K562 (cell line): ENCODE measurements at regions not wholly inside any gene's neighbourhood (a gene's known extent, or its start where the extent isn't known, plus 50 kb on each side); places are given as distances from the start of the nearest gene placed in this dataset.

Experiments
- CEBPB ChIP-seq: fragments of 450-650 bp; IDR thresholded peaks from 2 replicates; pipeline ENCODE4 v1.6.1; 2016; ENCODE audit warnings: missing genetic modification characterization, missing compliant biosample characterization
- DMBX1 ChIP-seq: fragments of 250-450 bp; sonication (Bioruptor Pico); IDR thresholded peaks from 2 replicates; pipeline ENCODE4 v1.8.0; 2022; ENCODE audit warnings: inconsistent platforms, mild to moderate bottlenecking, moderate library complexity, borderline replicate concordance
- GMEB1 ChIP-seq: fragments of 250-450 bp; sonication (Bioruptor Pico); IDR thresholded peaks from 2 replicates; pipeline ENCODE4 v1.4.0; 2020; ENCODE audit warnings: mild to moderate bottlenecking
- GTF2E2 ChIP-seq: fragments of 200-800 bp; sonication (Bioruptor generic); IDR thresholded peaks from 2 replicates; pipeline ENCODE4 v1.6.1; 2016; ENCODE audit warnings: missing genetic modification characterization, missing compliant biosample characterization
- GTF2F1 ChIP-seq: IDR thresholded peaks from 2 replicates; pipeline ENCODE4 v1.6.1; 2011; ENCODE audit warnings: low read depth, low read length, improper control_type of control experiment
- HMG20A ChIP-seq: fragments of 450-650 bp; formaldehyde crosslinking; conservative IDR thresholded peaks from 2 replicates; pipeline ENCODE4 v1.4.0; 2020; ENCODE audit warnings: mild to moderate bottlenecking, mixed read lengths
- KLF13 ChIP-seq: fragments of 450-650 bp; IDR thresholded peaks from 2 replicates; pipeline ENCODE4 v1.6.1; 2016; ENCODE audit warnings: missing genetic modification characterization, low read depth, mild to moderate bottlenecking, missing compliant biosample characterization, moderate library complexity, borderline replicate concordance
- SREBF2 ChIP-seq: sonication (generic); formaldehyde crosslinking; IDR thresholded peaks from 2 replicates; pipeline ENCODE4 v1.4.0; 2020; ENCODE audit warnings: mild to moderate bottlenecking, missing genetic modification reagents
- TFAP4 ChIP-seq: sonication (generic); formaldehyde crosslinking; IDR thresholded peaks from 2 replicates; pipeline ENCODE4 v1.8.0; 2022; ENCODE audit warnings: missing genetic modification reagents, mild to moderate bottlenecking, moderate library complexity, borderline replicate concordance
- ZBTB40 ChIP-seq, 2 experiments: fragments of 450-650 bp in 1 of 2; sonication (generic) in 1 of 2; formaldehyde crosslinking in 1 of 2; IDR thresholded peaks; 2 replicates each; pipeline versions ENCODE4 v1.7.1 to v1.9.0; 2016 to 2022; ENCODE audit warnings: inconsistent platforms in 1 of 2, mild to moderate bottlenecking in 1 of 2, missing genetic modification reagents in 1 of 2
- ZNF184 ChIP-seq: sonication (generic); formaldehyde crosslinking; IDR thresholded peaks from 2 replicates; pipeline ENCODE4 v1.5.0; 2020; ENCODE audit warnings: missing genetic modification reagents
- ZNF197 ChIP-seq: fragments of 200-800 bp; sonication (Bioruptor generic); IDR thresholded peaks from 2 replicates; pipeline ENCODE4 v1.6.1; 2016; ENCODE audit warnings: low read depth, missing genetic modification characterization, missing compliant biosample characterization
- ZNF282 ChIP-seq: sonication (generic); formaldehyde crosslinking; IDR thresholded peaks from 2 replicates; pipeline ENCODE4 v1.8.1; 2023; ENCODE audit warnings: missing genetic modification reagents
- TF ChIP-seq, protein P1 (sequence below): sonication (generic); IDR thresholded peaks from 2 replicates; pipeline ENCODE4 v1.6.1; 2016

DNA sequence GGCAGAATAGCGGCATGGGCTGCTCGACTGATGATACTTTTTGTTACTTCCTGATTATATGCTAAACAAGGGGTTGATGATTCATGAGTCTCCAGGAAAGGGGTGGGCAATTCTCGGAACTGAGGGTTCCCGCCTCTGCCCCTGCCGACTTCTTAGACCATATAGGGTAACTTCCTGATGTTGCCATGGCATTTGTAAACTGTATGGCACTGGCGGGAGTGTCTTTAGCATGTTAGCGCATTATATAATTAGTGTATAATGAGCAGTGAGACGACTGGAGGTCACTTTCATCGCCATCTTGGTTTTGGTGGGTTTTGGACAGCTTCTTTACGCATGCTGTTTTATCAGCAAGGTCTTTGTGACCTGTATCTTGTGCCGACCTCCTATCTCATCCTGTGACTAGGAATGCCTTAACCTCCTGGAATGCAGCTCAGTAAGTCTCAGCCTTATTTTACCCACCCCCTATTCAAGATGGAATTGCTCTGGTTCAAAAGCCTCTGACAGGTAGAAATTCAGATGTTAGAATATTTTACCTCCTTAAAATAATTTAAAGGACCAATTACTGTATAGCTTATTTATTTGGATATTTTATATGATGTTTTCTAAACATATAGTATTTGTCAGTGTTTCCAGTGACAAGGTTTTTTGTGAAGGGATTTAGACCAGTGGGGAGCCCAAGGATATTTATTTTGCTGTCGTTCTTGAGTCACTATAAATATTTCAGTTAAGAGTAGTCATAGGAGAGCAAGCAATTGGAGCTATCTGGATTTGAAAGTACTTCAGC lies 90.1 kb upstream of the PIK3CG start (continued):
- TF ChIP-seq ZBTB40 (IDR thresholded peaks at IDR 0.05), result no peak
- no peak for TF ChIP-seq ZBTB40 (CRISPR knock-in tag; IDR thresholded peaks at IDR 0.05)
- peak; percentile 93 for TF ChIP-seq DMBX1 (CRISPR knock-in tag)
- peak; percentile 97 for TF ChIP-seq GTF2E2 (tag)
- TF ChIP-seq, protein P1, sequence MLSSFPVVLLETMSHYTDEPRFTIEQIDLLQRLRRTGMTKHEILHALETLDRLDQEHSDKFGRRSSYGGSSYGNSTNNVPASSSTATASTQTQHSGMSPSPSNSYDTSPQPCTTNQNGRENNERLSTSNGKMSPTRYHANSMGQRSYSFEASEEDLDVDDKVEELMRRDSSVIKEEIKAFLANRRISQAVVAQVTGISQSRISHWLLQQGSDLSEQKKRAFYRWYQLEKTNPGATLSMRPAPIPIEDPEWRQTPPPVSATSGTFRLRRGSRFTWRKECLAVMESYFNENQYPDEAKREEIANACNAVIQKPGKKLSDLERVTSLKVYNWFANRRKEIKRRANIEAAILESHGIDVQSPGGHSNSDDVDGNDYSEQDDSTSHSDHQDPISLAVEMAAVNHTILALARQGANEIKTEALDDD, result peak; percentile 75
- TF ChIP-seq KLF13 (tag), result peak; percentile 60
- TF ChIP-seq GTF2F1, result peak; percentile 85
- TF ChIP-seq ZNF197 (CRISPR knock-in tag), result peak; percentile 93
- TF ChIP-seq CEBPB (tag), result no peak
- TF ChIP-seq HMG20A (CRISPR knock-in tag), result no peak; the same call in 1 of the 2 replicates
- peak; percentile 24; the same call in 1 of the 2 replicates for TF ChIP-seq TFAP4 (CRISPR knock-in tag)
- no peak for TF ChIP-seq SREBF2 (CRISPR knock-in tag)
- peak; percentile 67 for TF ChIP-seq GMEB1 (CRISPR knock-in tag)
- TF ChIP-seq ZNF282, result no peak
- no peak for TF ChIP-seq ZNF184 (CRISPR knock-in tag)
